Karpas-422 (cell line): ENCODE measurements at regions not wholly inside any gene's neighbourhood (a gene's known extent, or its start where the extent isn't known, plus 50 kb on each side); places are given as distances from the start of the nearest gene placed in this dataset.
"Not testable (repeated sequence)": the region's sequence is repeated elsewhere in the genome, so short reads cannot be mapped to it uniquely, and the experiment has no call there.

Experiments
- DNase-seq: peaks from one replicate; pipeline ENCODE4 v3.0.0-alpha.2; 2015
- H2AFZ ChIP-seq: fragments of 200-600 bp; sonication (generic); 2 replicates; pipeline ENCODE4 v1.6.1; 2014; ENCODE audit warnings: antibody characterized with exemption, low read length, mixed read lengths
- H3K27ac ChIP-seq: fragments of 200-600 bp; sonication (generic); 2 replicates; pipeline ENCODE4 v1.5.1; 2014; ENCODE audit warnings: mild to moderate bottlenecking, low read length, moderate library complexity
- H3K27me3 ChIP-seq: fragments of 200-600 bp; sonication (generic); 2 replicates; pipeline ENCODE4 v1.6.1; 2014; ENCODE audit warnings: low read length, mixed read lengths
- H3K36me3 ChIP-seq: fragments of 200-600 bp; sonication (generic); 2 replicates; pipeline ENCODE4 v1.6.1; 2014; ENCODE audit warnings: low read length, mixed read lengths; ENCODE audit not compliant: insufficient read depth
- H3K4me1 ChIP-seq: fragments of 200-600 bp; sonication (generic); 2 replicates; pipeline ENCODE4 v1.6.1; 2014; ENCODE audit warnings: mild to moderate bottlenecking, low read length, mixed read lengths
- H3K4me2 ChIP-seq: fragments of 200-600 bp; sonication (generic); 2 replicates; pipeline ENCODE4 v1.6.1; 2014; ENCODE audit warnings: low read length, low read depth, mild to moderate bottlenecking; ENCODE audit not compliant: poor library complexity, severe bottlenecking
- H3K4me3 ChIP-seq: fragments of 200-600 bp; sonication (generic); 2 replicates; pipeline ENCODE4 v1.5.1; 2014; ENCODE audit warnings: mild to moderate bottlenecking, antibody characterized with exemption, low read length, mixed read lengths
- H3K79me2 ChIP-seq: fragments of 200-600 bp; sonication (generic); 2 replicates; pipeline ENCODE4 v1.6.1; 2014; ENCODE audit warnings: mild to moderate bottlenecking, low read length, mixed read lengths
- H3K9ac ChIP-seq: fragments of 200-600 bp; sonication (generic); 2 replicates; pipeline ENCODE4 v1.6.0; 2014; ENCODE audit warnings: low read length
- H3K9me2 ChIP-seq: fragments of 200-600 bp; sonication (generic), shearing (Covaris generic); replicated peaks from 2 replicates; pipeline ENCODE4 v1.6.0; 2014; ENCODE audit warnings: mild to moderate bottlenecking, low read length, moderate library complexity; ENCODE audit not compliant: insufficient read depth
- H3K9me3 ChIP-seq: fragments of 300-700, 200-600 bp; sonication (generic); 2 replicates; pipeline ENCODE4 v1.6.1; 2014; ENCODE audit warnings: low read length, mixed read lengths
- H4K20me1 ChIP-seq: fragments of 200-600 bp; sonication (generic); 2 replicates; pipeline ENCODE4 v1.6.1; 2014; ENCODE audit warnings: mild to moderate bottlenecking, antibody characterized with exemption, low read length, low read depth; ENCODE audit not compliant: insufficient read depth

DNA sequence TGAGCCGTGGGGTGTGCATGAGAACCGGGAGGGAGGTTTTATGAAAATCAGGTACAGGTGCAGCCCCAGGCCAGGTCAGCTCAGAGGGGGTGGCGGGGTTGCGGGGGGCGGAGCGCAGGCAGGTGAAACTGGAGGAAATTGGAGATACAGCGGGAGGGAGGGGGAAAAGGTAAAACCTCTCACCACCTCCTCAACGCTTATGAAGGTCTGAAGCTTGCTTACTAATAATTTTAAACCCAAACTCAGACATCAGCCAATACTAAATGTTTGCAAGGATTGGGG, 101.2 kb upstream of the GRK3 start:
- H3K27ac ChIP-seq, H3K4me1 ChIP-seq, H3K4me3 ChIP-seq, H3K27me3 ChIP-seq, H3K9ac ChIP-seq, H3K36me3 ChIP-seq, H3K9me2 ChIP-seq, H3K4me2 ChIP-seq, H3K79me2 ChIP-seq, H4K20me1 ChIP-seq, DNase-seq, H2AFZ ChIP-seq, H3K9me3 ChIP-seq: not testable (repeated sequence)

DNA sequence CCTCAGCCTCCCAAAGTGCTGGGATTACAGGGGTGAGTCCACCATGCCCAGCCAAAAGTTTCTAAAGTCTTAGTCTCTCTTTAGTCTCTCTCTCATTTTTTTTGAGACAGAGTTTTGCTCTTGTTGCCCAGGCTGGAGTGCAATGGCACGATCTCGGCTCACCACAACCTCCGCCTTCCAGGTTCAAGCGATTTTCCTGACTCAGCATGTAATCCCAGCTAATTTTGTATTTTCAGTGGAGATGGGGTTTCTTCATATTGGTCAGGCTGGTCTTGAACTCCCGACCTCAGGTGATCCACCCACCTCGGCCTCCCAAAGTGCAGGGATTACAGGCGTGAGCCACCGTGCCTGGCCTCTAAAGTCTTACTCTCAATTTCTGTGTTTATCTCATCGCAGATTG, 100.1 kb upstream of the GRK3 start:
- H3K79me2 ChIP-seq, H3K4me3 ChIP-seq, H3K36me3 ChIP-seq, H3K27ac ChIP-seq, H3K4me1 ChIP-seq, H3K9me2 ChIP-seq, DNase-seq, H3K9me3 ChIP-seq, H3K9ac ChIP-seq, H2AFZ ChIP-seq, H3K4me2 ChIP-seq, H3K27me3 ChIP-seq, H4K20me1 ChIP-seq: not testable (repeated sequence)

DNA sequence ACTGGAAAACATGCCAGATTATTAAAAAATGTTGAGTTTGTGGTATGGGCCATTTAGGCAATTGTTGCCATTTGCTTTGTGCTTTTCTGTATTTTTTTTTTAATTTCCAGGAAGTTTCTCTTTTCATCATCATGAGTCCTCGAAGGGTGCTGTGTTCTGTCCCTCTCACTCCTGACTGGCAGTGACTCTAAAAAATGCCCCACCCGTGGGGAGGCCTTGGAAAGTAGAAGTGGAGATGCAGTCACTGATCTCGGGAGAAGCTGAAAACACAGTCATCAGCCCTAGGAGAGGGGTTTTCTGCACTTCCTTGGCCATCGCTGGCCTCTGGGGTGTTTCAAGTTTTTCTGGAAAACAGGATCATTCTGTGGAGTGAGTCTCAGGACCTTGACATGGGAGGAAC, 98.5 kb upstream of the GRK3 start:
- H3K9me3 ChIP-seq, result no peaks in the 10 kb centered on the region
- H3K4me2 ChIP-seq, result no peak overlapping the region
- H3K27ac ChIP-seq, result no peak overlapping the region
- H2AFZ ChIP-seq, result no peak overlapping the region
- H3K79me2 ChIP-seq, result no peaks in the 10 kb centered on the region
- no peaks in the 10 kb centered on the region for H3K4me1 ChIP-seq
- no peaks in the 10 kb centered on the region for H4K20me1 ChIP-seq
- H3K4me3 ChIP-seq, result no peak overlapping the region
- no peaks in the 10 kb centered on the region for H3K27me3 ChIP-seq
- H3K36me3 ChIP-seq, result no peaks in the 10 kb centered on the region
- H3K9me2 ChIP-seq, result no peaks in the 10 kb centered on the region
- DNase-seq, result no peak
- H3K9ac ChIP-seq, result no peak overlapping the region

DNA sequence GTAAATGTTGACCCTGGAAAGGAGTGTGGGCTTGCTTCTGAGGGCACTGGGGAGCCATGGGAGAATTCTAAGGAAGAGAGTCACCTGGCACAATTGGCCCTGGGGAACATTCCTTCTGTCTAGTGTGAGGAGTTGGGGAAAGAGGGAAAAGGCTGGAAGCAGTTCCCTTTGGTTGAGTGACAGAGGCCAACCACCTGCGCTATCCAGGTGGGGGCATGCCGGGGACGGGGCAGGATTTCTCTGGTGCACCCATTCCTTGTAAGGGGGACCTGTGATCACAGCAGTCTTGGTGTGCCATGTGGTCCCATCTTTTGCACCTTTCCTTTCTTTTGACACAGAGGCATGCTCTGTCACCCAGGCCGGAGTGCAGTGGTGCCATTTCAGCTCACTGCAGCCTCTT, 92.1 kb upstream of the GRK3 start:
- Histone ChIP-seq H3K9ac (no peak overlapping the region), H3K36me3 (no peaks in the 10 kb centered on the region), H4K20me1 (no peaks in the 10 kb centered on the region), H3K9me2 (no peaks in the 10 kb centered on the region), H3K27me3 (no peaks in the 10 kb centered on the region), H3K79me2 (no peaks in the 10 kb centered on the region), H3K4me2 (no peak overlapping the region), H3K9me3 (no peaks in the 10 kb centered on the region), H3K4me3 (no peak overlapping the region), H3K4me1 (no peaks in the 10 kb centered on the region), H3K27ac (no peak overlapping the region), H2AFZ (no peak overlapping the region)
- DNase-seq, result no peak

DNA sequence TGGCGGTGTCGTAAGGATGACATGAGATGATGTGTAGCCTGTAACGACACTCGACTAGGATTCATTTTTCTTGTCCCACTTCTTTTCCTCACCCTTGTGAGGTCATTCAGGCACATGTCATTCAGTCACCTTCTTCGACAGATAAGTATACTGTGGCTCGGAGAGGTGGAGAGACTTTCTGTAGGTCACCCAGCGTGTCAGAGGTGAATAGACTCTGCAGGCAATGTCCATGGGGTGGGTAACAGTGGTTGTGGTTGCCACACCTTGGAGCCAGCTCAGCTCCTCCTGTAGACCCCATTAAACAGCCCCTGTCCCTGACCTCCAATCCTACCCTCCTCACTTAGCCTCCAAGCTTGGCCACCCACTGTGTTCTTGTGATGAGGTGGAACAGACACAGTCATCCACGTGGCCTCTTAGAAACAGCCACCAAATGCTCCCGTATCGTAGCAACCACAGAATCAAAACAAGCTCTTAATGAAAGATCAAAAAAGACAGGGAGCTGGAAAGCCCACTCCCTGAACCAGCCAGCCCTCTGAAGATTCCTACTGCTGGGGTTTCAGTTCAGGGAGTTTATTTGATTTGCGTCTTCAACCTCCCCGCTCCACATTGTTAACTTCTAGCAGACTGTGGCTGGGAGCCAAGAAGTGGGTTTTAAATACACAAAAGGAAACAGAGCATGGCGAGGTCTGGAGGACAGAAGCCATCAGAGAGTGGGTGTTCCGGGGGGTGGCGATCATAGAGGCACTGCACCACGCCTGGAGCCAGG, 89.0 kb upstream of the GRK3 start:
- H3K36me3 ChIP-seq, result no peaks in the 10 kb centered on the region
- H4K20me1 ChIP-seq, result no peaks in the 10 kb centered on the region
- H3K79me2 ChIP-seq, result no peaks in the 10 kb centered on the region
- H3K27me3 ChIP-seq, result no peaks in the 10 kb centered on the region
- no peak overlapping the region for H2AFZ ChIP-seq
- DNase-seq, result no peak
- H3K4me1 ChIP-seq, result no peaks in the 10 kb centered on the region
- H3K4me2 ChIP-seq, result no peak overlapping the region
- H3K9ac ChIP-seq, result no peak overlapping the region
- no peaks in the 10 kb centered on the region for H3K9me3 ChIP-seq
- no peaks in the 10 kb centered on the region for H3K9me2 ChIP-seq
- no peak overlapping the region for H3K4me3 ChIP-seq
- H3K27ac ChIP-seq, result no peak overlapping the region

DNA sequence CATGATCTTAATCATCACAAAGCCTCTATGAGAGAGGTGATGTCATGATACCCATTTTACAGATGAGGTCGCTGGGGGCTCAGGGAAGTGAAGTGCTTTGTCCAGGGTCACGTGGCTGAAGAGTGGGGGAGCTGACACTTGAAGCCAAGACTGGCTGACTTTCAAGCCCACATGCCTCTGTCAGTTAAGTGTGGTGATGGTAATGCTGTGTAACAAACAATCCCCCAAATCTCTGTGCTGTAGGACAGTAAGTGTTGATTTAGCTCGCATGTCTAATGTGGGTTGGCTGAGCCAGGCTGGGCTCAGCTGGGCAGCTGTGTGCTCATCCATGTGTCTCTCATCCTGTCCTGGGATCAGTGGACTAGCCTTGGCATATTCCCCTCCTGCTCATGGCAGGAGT, 87.1 kb upstream of the GRK3 start:
- H3K4me3 ChIP-seq, result no peak overlapping the region
- no peaks in the 10 kb centered on the region for H3K9me2 ChIP-seq
- H3K4me1 ChIP-seq, result no peaks in the 10 kb centered on the region
- no peaks in the 10 kb centered on the region for H3K36me3 ChIP-seq
- H3K79me2 ChIP-seq, result no peaks in the 10 kb centered on the region
- DNase-seq, result no peak
- H2AFZ ChIP-seq, result no peak overlapping the region
- H3K27ac ChIP-seq, result no peak overlapping the region
- no peak overlapping the region for H3K4me2 ChIP-seq
- H3K9ac ChIP-seq, result no peak overlapping the region
- H4K20me1 ChIP-seq, result no peaks in the 10 kb centered on the region
- no peaks in the 10 kb centered on the region for H3K9me3 ChIP-seq
- H3K27me3 ChIP-seq, result no peaks in the 10 kb centered on the region

DNA sequence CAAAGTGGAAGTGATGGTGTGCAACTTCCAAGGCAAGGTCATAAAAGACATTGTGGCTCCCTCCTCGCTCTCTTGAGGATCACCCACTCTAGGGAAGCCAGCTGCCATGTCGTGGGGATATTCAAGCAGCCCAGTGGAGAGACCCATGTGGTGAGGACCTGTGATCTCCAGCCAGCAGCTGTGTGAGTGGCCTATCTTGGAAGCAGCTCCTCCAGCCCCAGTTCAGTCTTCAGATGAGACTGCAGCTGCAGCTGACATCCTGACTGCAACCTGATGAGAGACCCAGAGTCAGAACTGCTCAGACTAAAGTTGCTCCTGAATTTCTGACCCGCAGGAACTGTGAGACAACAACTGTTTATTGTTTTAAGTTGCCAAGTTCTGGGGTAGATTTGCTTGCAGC, 86.4 kb upstream of the GRK3 start:
- no peaks in the 10 kb centered on the region for H3K36me3 ChIP-seq
- no peaks in the 10 kb centered on the region for H3K4me1 ChIP-seq
- H3K4me2 ChIP-seq, result no peak overlapping the region
- no peaks in the 10 kb centered on the region for H3K9me3 ChIP-seq
- H3K9ac ChIP-seq, result no peak overlapping the region
- H3K4me3 ChIP-seq, result no peak overlapping the region
- no peaks in the 10 kb centered on the region for H4K20me1 ChIP-seq
- H3K79me2 ChIP-seq, result no peaks in the 10 kb centered on the region
- H2AFZ ChIP-seq, result no peak overlapping the region
- H3K27me3 ChIP-seq, result no peaks in the 10 kb centered on the region
- no peak overlapping the region for H3K27ac ChIP-seq
- no peak for DNase-seq
- H3K9me2 ChIP-seq, result no peaks in the 10 kb centered on the region

DNA sequence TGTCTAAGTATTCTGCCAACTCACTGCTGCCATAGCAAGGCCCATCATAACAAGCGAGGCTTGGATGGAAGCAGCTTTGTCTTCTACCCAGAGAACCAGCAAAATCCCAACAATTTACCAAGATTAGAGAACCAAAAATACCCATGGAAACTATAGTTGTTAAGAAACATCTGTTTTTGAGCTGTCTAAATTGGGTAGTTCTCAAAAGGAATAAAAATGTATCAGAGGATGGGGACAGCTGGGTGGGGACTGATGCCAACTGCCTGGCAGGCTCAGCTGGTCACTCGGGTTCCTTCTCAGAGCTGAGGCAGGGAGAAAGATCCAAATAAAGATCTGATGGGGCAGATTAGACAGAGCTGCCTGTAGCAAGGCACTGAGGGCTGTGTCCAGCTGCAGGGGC, 85.9 kb upstream of the GRK3 start:
- Histone ChIP-seq H3K27me3 (no peaks in the 10 kb centered on the region), H2AFZ (no peak overlapping the region), H3K9me2 (no peaks in the 10 kb centered on the region), H3K9me3 (no peaks in the 10 kb centered on the region), H3K9ac (no peak overlapping the region), H3K79me2 (no peaks in the 10 kb centered on the region), H3K4me2 (no peak overlapping the region), H4K20me1 (no peaks in the 10 kb centered on the region), H3K27ac (no peak overlapping the region), H3K4me1 (no peaks in the 10 kb centered on the region), H3K4me3 (no peak overlapping the region), H3K36me3 (no peaks in the 10 kb centered on the region)
- DNase-seq, result no peak

DNA sequence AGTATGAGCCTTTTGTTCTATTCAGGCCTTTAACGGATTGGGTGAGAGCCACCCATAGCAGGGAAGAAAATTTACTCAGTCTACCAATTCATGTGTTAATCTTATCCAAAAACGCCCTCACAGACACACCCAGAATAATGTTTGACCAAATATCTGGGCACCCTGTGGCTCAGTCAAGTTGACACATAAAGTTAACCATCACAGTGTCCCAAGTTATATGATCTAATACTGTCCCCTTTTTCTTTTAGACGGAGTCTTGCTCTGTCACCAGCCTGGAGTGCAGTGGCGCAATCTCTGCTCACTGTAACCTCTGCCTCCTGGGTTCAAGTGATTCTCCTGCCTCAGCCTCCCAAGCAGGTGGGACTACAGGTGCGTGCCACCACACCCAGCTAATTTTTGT, 83.6 kb upstream of the GRK3 start:
- not testable (repeated sequence) for H4K20me1 ChIP-seq, H3K4me3 ChIP-seq, H3K27me3 ChIP-seq, H3K4me1 ChIP-seq, H3K9me2 ChIP-seq, H3K9ac ChIP-seq, H3K79me2 ChIP-seq, H3K36me3 ChIP-seq, H2AFZ ChIP-seq, DNase-seq, H3K27ac ChIP-seq, H3K9me3 ChIP-seq, H3K4me2 ChIP-seq
